ENCODE measurements at regions not wholly inside any gene's neighbourhood (a gene's known extent, or its start where the extent isn't known, plus 50 kb on each side); places are given as distances from the start of the nearest gene placed in this dataset.

DNA sequence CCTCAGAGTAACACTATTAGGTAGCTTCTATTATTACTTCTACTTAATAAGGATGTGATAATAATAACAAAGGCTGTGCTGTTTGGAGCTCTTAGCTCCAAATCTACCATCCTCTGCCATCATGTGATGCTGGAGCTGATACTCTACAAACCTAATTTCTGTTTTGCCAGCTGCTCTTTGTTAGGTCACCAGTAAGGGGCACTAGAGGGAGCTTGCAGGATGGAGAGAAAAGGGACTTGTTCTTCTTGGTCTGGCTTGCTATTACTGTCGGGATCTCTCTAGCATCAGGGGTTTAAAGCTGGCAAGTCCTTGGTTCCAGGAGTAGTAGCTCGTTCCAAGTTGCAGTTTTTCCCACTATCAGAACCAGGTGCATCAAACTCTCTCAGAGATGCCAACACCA, 194.9 kb upstream of the KBTBD8 start:
- no peak for DNase-seq (ENCODE audit: low spot score)

DNA sequence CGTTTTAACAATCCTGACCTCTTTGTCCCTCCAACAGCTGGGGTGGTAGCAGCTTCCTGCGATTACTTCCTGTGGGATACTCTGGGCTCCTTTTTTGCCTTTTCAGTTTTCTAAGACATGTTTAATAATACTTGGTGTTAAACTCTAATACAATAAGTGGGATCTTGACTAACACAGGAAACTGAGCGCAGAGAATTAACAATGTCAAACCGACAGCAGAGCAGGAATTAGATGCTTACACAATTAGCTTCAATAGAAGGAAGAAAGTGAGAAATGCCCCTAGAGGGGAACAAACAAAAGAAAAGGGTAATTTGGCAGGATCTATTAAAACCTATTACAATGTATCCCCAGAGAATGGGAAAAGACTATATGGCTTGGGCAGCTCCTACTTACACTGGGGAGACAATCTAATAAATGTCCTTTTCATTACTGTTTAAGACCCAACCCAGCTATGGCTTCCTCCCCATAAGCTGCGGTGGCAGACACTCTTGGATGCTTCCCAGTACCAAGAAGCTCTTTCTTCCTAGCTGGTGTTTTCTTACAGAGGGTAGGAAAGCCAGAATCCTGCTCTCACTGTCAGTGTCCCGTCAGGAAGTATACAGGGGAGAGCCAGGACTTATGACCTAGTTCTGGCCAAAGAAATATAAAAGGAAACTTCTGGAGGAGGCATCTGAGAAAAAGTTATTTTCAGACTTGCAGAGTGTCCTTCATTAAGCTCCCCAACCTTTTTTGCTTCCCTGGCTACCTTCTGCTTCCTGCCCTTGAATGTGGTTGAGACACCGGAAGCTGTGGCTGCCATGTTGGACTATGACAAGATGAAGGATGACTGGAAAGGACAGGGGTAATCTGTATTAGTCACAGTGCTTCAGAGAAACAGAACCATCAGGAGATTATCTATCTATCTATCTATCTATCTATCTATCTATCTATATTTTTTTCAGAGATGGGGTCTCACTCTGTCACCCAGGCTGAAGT, 194.1 kb upstream of the KBTBD8 start:
- DNase-seq (ENCODE audit: low spot score), result no peak

DNA sequence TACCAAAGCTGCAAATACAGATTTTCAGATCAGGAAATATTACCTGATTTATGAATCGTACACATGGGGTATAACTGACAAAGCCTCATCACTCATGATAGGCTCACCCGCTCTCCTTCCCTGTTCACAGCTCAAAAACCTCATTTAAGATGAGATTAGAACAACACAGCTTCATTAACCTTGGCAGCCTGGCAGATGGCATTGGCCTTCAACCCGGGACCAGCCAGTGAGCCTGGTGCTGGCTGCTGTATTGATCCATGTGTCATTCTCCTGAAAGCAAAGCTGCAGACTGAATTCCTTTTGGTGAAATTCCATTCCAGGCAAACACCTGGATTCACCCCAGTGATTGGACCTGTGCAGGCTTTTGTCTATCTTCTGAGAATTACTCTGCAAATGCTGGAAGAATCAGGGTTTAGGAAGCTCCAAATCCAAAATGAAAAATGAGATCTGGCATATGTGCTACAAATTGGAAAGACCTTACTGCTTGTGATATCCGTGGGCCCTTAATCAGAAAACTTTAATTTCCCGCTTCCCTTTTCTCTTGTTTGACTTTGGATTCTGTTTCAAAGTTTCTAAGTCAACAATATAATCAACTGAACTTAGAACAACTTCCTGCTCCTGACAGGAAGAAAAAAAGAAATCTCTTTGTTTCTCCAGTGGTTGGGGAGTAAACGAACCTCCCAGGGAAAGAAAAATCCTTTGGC, 189.1 kb upstream of the KBTBD8 start:
- peak; percentile 20 for DNase-seq (ENCODE audit: low spot score)

DNA sequence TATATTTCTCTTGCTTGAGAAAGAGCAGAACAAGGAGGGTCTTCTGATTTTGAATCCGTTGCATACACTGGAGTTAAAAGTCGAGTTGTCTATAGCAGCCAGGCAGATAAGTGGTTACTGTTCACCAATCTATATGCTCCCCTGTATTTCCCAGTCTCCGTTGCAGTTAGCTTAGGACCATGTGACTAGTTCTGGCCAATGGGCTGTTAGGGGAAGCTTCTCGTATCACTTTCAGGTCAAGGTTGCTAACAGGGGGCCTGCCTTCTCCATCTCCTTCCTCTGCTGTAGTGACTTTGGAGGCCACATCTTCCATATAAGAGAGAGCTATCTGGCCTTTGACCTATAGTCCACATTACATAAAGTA, 188.5 kb upstream of the KBTBD8 start:
- no peak for DNase-seq (ENCODE audit: low spot score)

DNA sequence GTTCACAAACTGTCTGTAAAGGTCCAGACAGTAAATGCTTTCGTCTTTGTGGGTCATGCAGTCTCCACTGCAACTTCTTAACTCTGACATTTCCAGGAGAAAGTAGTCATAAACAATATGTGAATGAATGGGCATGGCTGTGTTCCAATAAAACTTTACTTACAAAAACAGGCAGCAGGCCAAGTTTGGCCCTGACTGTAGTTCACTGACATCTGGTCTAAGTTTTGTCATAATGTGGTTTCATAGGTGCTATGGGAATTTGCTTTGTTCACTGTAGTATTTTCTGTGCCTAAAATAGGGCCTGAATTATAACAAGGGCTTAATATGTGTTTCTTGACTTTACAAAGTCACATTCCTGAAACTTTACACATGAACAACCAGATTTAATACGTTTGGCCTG, 186.0 kb upstream of the KBTBD8 start:
- DNase-seq (ENCODE audit: low spot score), result no peak

DNA sequence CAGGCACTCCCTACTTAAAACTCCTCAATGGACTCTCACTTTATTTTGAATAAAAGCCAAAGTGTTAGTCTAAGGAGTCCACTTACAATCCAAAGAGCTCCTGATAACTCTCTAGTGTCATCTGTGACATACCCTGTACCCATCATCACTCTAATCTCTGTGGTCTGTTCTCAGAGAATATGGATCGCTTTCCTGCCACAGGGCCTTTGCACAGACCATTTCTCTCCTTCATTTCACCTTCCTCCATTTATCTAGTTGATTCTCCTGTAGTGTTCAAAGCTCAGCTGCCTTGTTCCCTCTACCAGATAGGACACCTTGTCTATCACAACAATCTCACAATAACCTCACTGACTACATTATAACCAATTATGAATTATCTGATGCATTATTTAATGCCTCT, 185.4 kb upstream of the KBTBD8 start:
- DNase-seq (ENCODE audit: low spot score), result no peak

DNA sequence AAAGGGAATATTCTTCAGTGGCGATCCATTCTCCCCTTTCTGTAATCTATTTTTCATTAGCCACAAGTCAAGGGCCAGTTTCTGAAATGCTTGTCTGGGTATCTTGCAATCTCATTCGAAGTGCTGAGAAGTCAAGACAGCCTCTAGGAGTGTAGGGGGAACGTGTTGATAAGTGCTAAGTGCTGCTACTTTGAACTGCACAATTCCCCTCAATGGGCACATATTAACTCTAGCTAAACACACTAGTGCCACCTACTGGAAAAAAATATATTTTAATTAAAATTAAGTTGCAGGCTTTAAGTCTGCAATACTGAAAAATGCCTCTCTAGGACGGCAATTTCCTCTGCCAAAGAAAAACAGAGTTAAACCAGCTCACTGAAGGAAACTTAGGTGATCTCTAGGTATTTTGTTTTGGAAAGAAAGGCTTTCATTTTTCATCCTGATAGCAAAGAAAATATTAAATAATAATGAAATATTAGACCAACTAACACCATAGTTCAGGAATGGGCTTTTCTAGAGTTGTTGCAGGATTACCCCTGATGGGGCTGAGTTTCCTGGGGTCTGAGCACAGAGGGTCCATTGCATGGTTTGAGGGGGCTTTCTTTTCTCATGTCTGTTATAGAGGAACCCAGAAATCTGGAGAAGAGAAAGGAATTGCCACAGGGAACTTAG, 181.9 kb upstream of the KBTBD8 start:
- peak; percentile 54 for DNase-seq (ENCODE audit: low spot score)

DNA sequence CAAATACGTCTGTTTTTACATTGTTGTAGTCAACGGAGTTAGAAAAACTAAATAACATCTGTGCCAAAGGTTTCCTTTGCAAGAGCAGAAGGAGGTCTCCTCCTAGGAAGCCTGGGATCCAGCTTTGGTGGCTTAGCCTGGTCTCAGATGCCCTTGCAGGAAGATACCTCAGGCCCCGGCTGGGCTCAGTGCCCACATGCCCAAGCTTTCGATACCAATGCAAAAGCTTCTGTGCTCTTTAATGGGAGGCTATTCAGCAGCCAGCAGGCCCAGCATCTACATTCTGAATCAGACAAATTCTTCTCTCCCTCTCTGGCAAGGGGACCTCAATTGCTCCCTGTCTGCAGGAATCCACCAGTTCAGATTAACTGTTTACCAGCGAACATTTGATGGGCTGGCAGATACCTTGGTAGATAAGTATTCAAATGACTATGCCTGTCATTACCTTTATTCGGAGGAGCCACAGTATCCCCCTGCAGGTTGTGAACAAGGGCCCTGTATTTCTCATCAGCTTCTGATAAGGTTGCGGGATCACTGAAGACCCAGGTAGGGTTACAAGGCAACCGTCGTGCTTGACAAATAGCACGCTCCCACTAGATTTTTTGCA, 180.1 kb upstream of the KBTBD8 start:
- no peak for DNase-seq (ENCODE audit: low spot score)

DNA sequence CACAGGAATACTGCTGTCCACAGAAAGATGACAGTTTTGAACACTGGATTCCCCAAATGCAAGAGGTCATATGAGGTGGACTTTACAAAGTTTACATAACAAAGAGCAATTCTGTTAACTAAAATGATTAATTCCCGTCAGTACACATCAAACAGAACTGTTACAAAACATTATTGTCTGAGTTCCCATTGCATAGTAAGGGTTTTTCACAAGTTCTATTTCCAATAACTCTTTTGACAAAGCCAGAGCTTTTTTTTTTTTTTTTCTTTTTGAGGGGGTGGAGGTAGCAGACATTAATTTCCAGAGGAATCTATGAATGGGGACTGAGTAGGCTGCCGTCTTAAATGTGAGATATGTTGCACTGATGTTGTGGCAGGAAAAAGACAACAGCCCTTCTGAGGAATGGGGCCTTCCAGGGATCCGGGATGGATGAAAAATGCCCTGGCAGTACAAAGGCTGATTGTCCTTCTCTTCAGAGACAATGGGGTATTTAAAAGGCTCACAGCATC, 178.1 kb upstream of the KBTBD8 start:
- no peak for DNase-seq (ENCODE audit: low spot score)

DNA sequence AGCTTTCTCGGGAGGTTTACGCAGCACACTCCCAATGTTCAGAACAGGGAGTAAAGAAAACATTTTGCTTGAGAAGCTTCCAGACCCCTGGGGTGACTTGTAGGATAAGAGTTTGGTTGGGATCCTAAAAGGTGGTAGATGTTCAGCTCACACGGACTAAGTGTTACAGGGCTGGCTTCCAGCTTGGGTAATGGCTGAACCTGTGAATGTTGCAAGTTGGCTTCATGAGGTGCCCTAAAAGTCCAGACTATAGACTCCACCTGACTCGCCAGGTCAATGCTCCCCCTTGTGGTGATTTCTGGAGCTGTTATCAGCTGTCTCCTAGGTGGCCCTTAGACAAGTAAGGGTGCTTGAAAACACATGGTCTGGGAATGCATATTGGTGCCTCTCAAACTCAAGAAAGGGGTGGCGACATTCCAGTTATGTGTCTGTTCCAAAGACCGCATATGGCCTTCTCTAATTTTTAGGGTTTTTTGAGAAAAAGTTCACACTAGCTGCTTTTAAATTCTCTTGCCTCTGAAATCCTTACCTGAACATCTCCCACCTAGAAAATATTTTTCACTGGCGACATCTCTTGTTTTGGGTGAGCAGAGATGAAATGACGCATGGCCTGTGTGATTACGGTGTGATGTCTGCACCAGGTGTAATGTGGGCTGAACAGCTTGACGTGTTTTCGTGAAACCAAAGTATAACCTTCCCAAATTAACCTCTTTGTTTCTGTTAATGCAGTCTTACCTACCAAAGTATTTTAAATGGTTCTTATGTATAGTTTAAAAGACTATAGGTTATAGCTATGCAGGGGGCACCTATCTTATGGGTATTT, 175.7 kb upstream of the KBTBD8 start:
- DNase-seq (ENCODE audit: low spot score), result peak; percentile 83

DNA sequence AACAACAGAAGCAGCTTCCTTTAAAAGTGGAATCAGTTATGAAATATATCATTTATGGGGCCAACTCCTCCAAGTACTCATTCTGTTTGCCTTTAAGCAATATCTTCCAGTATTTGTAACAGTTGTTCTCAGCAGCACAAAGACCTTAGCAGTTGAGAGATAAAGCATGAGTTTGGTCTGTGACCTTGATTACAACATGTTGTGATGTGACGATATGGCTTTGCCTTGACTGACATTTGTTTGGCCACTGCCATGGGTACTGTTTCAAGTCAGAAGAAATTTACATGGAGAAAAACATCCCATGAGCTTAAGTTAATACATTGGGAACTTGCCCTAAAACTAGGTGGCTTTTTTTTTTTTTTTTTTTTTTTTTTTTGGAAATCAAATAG, 175.1 kb upstream of the KBTBD8 start:
- no peak for DNase-seq (ENCODE audit: low spot score)

DNA sequence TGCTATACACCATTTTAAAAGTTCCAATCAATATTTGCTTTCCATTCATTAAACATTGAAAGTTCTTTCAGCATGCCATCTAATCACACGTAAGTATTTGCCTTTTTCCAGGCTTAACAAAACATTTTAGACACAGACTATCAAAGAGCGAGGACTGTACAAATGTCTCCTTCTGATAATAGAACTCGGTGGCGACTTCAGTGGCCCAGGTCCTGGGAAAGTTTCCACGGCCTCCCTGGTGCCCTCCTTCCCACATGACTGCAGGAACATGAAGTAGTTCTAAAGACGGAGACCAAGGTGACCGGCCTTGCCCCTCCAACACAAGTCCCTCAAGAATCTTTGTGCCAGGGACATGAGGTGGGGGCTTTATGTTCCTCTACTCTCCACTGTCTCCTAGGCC, 174.6 kb upstream of the KBTBD8 start:
- DNase-seq (ENCODE audit: low spot score), result no peak

DNA sequence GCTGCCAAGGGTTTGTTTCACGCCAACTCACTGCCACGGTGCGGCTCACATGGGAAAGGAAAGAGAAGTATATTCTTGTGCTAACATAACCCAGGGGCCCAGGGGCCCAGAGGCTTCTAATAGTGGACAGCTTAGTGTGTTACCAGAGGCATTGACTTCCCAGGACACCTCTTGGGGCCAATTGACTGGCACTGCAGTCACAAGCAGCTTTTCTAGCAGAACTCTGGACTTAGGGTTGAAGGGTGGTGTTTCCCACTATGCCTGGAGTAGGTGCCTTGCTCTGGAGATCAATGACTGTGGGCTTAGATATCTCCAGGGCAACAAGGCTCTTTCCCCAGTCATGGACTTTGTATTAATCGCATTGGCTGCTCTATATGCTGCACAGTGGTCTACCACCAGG, 172.7 kb upstream of the KBTBD8 start:
- DNase-seq (ENCODE audit: low spot score), result no peak

DNA sequence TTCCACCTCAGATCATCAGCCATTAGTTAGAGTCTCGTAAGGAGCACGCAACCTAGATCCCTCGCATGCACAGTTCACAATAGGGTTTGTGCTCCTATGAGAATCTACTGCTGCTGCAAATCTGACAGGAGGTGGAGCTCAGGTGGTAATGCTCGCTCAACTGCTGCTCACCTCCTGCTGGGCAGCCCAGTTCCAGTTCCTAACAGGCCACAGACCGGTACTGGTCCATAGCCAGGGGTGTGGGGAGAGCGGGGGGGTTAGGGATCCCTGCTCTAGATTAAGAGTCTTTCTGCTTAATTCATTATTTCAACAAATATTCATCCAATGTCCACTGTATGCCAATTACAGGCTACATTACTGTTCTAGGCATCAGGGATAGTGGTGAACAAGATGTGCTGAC, 170.4 kb upstream of the KBTBD8 start:
- no peak for DNase-seq (ENCODE audit: low spot score)

DNA sequence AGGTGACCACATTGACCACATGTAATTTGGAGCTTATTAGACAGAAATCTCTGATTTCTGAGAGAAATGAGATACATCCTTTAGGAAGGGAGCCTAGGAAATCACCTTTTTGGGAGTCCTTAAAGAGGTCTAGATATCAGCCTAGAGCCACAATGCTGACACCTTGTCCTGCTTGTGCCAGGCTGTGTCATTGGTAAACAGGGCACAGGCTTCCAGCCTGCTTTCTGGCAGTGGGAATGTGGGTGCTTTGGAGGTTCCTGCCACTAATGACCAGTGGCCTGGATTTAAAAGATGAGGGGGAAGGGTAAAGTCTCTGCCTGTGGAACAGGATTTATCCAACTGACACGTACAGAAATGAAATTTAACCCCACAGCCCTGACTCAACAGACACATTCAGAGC, 169.8 kb upstream of the KBTBD8 start:
- DNase-seq (ENCODE audit: low spot score), result no peak

DNA sequence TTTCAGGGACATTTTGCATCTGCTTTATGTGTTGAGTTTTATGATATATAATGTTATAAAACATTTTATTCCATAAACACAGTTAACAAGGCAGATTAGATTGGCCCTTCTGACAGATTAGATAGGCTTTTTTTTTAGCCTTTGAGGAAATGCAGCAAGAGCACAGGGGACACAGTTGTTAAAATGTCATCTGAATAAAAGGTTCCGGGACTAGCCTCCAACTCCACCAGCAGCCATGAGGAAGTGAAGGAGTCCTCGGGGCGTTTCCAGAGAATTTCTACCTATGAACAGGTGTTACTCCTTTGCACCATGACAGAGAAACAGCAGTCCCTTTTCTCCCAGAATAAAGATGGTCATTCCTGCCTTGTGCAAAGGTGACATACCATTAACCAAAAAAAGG, 167.8 kb upstream of the KBTBD8 start:
- DNase-seq (ENCODE audit: low spot score), result no peak

DNA sequence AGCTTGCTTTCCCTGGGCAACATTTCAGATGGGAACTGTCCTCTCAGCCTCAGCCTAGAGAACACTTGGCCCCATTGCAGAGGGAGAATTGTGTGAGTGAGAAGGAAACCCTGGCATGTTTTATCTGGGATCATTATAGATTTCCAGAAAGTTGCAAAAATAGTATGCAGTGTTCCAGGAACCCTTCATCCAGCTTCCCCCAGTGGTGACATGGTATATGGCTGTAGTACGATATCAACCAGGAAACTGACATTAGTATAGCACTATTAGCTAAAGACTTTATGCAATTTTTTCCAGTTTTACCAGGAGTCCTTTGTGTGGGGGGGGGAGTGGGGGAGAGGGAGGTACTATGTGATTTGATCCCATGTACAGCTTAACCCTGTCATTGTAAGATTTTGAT, 166.2 kb upstream of the KBTBD8 start:
- DNase-seq (ENCODE audit: low spot score), result no peak

DNA sequence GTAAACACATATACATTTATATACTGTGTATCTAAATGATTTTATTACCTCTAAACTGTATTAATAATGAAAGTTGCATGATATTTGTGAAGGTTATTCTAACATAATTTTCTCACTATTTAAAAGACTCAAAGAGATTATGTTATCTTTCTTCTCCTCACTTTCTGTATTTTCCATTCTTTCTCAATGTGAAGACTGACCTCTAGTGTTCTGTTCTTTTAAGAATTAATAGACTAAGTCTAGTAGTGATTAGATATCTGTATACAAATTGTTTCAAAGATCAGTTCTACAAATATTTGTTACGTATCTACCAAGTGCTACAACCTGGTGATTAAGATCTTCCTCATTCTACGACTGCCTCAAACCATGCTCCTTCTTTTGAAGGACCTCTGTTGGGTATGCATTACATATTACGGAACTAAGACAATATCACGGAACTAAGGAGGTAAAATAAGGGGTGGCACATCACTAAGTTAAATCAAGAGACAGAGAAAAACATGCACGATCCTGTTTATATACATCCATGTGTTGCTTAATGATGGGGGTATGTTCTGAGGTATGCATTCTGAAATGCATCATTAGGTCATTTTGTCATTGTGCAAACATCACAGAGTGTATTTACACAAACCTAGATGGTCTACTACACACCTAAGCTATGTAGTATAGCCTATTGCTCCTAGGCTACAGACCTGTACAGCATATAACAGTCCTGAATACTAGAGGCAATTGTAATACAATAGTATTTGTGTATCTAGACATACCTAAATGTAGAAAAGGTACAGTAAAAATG, 161.5 kb upstream of the KBTBD8 start:
- DNase-seq (ENCODE audit: low spot score), result no peak

DNA sequence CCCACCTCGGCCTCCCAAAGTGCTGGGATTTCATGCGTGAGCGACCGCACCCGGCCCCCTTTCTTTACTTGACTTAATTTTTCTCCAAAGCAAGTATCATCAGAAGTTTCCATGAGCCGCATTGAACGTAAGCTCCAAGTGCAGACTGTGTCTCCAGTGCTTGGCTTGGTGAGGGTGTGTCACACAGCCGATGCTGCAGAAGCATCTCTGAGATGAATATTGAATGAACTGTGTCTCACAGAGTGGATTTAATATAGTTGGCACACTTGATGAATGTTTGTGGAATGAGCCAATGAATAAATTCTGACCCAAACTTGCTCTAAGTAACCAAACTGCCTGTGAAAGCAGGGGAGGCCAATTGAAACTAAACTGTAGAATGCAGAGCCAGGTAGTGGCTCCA, 159.4 kb upstream of the KBTBD8 start:
- DNase-seq (ENCODE audit: low spot score), result no peak

DNA sequence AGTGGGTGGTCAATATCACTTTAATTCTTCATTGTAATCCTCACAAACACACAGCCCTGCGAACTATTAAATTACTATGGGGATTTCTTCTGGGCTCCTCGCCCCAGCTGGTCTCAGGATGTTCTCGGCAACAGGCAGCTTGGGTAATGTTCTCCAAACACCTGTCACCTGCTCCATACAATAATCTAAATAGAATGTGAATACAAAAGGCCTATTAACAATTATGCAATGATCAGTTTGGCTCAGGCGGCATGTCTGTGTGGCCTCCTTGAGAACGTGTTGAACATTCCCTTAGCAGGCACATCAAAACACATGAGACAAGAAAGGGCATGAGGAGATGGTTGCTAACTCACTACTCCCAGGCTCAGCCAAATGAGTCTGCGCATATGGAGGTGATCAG, 158.6 kb upstream of the KBTBD8 start:
- DNase-seq (ENCODE audit: low spot score), result no peak
